HG03575 (cell line): ENCODE measurements at regions not wholly inside any gene's neighbourhood (a gene's known extent, or its start where the extent isn't known, plus 50 kb on each side); places are given as distances from the start of the nearest gene placed in this dataset.

Source experiments
- ATAC-seq: cut with Tn5 transposase; IDR thresholded peaks from one replicate; pipeline ENCODE4 v1.9.1; 2021; ENCODE audit not compliant: unreplicated experiment, insufficient number of reproducible peaks, low FRiP score; ENCODE audit errors: extremely low read depth

- no peak for ATAC-seq
Measured at GRCh38 chr6:11393713-11394627, 143.6 kb upstream of the TMEM170B start.

- ATAC-seq, result no peak
Measured at GRCh38 chr6:11392778-11393507, 144.6 kb upstream of the TMEM170B start.

- no peak for ATAC-seq
Measured at GRCh38 chr6:11391934-11392777, 145.4 kb upstream of the TMEM170B start.

GRCh38 chr6:11389977-11390376 lies 147.6 kb upstream of the TMEM170B start:
- ATAC-seq, result no peak

- ATAC-seq, result no peak
Measured at GRCh38 chr6:11388983-11389944, 148.3 kb upstream of the TMEM170B start.

- no peak for ATAC-seq
Measured at GRCh38 chr6:11387707-11388430, 149.7 kb upstream of the TMEM170B start.

- no peak for ATAC-seq
Measured at GRCh38 chr6:11386726-11387125, 150.8 kb upstream of the TMEM170B start.

GRCh38 chr6:11386323-11386722 lies 151.2 kb upstream of the TMEM170B start:
- peak; percentile 66 for ATAC-seq

- no peak for ATAC-seq
Measured at GRCh38 chr6:11384531-11385309, 152.3 kb upstream of the NEDD9 start.

GRCh38 chr6:11381801-11382513 lies 149.5 kb upstream of the NEDD9 start:
- no peak for ATAC-seq

GRCh38 chr6:11380969-11381744 lies 148.7 kb upstream of the NEDD9 start:
- ATAC-seq, result no peak

- no peak for ATAC-seq
Measured at GRCh38 chr6:11380549-11380948, 148.1 kb upstream of the NEDD9 start.

- no peak for ATAC-seq
Measured at GRCh38 chr6:11379805-11380204, 147.3 kb upstream of the NEDD9 start.

GRCh38 chr6:11378639-11379038 lies 146.2 kb upstream of the NEDD9 start:
- no peak for ATAC-seq

- peak; percentile 74 for ATAC-seq
Measured at GRCh38 chr6:11374036-11375010, 141.9 kb upstream of the NEDD9 start.
